ENCODE measurements at regions not wholly inside any gene's neighbourhood (a gene's known extent, or its start where the extent isn't known, plus 50 kb on each side); places are given as distances from the start of the nearest gene placed in this dataset.
"Not testable (repeated sequence)": the region's sequence is repeated elsewhere in the genome, so short reads cannot be mapped to it uniquely, and the experiment has no call there.

- no peak for DNase-seq (ENCODE audit: low read depth in 4 of 4, low spot score in 2 of 4)
These were observed 91.3 kb upstream of the ABI1 start for GRCh38 chr10:26952094-26952493.

- DNase-seq (ENCODE audit: low read depth in 4 of 4, low spot score in 2 of 4), result no peak
These were observed 90.9 kb upstream of the ABI1 start for GRCh38 chr10:26951650-26952049.

GRCh38 chr10:26950934-26951333, 90.2 kb upstream of the ABI1 start:
- DNase-seq (ENCODE audit: low read depth in 4 of 4, low spot score in 2 of 4), result no peak

- DNase-seq (ENCODE audit: low read depth in 4 of 4, low spot score in 2 of 4), result no peak
These were observed 85.5 kb upstream of the ABI1 start for GRCh38 chr10:26946102-26946811.

- DNase-seq (ENCODE audit: low read depth in 4 of 4, low spot score in 2 of 4), result no peak
These were observed 83.6 kb upstream of the ABI1 start for GRCh38 chr10:26944261-26944882.

- no peak for DNase-seq (ENCODE audit: low read depth in 4 of 4, low spot score in 2 of 4)
These were observed 79.2 kb upstream of the ABI1 start for GRCh38 chr10:26939962-26940354.

GRCh38 chr10:26939290-26939961, 78.7 kb upstream of the ABI1 start:
- DNase-seq (ENCODE audit: low read depth in 4 of 4, low spot score in 2 of 4), result no peak

- no peak for DNase-seq (ENCODE audit: low read depth in 4 of 4, low spot score in 2 of 4)
These were observed 77.8 kb upstream of the ABI1 start for GRCh38 chr10:26938578-26938977.

- DNase-seq (ENCODE audit: low read depth in 4 of 4, low spot score in 2 of 4), result no peak
These were observed 76.6 kb upstream of the ABI1 start for GRCh38 chr10:26937371-26937770.

- not testable (repeated sequence) for DNase-seq (ENCODE audit: low read depth in 4 of 4, low spot score in 2 of 4)
These were observed 73.4 kb upstream of the ABI1 start for GRCh38 chr10:26934190-26934589.

GRCh38 chr10:26932576-26932975, 71.8 kb upstream of the ABI1 start:
- DNase-seq (ENCODE audit: low read depth in 4 of 4, low spot score in 2 of 4), result no peak

GRCh38 chr10:26931223-26931622, 70.5 kb upstream of the ABI1 start:
- no peak for DNase-seq (ENCODE audit: low read depth in 4 of 4, low spot score in 2 of 4)

GRCh38 chr10:26922824-26923223, 62.1 kb upstream of the ABI1 start:
- not testable (repeated sequence) for DNase-seq (ENCODE audit: low read depth in 4 of 4, low spot score in 2 of 4)

- peak in 2 of 4 donors; percentile 2 to 11 for DNase-seq (ENCODE audit: low read depth in 4 of 4, low spot score in 2 of 4)
These were observed 58.5 kb upstream of the ABI1 start for GRCh38 chr10:26919156-26919860.

GRCh38 chr10:26914898-26915297, 54.1 kb upstream of the ABI1 start:
- DNase-seq (ENCODE audit: low read depth in 4 of 4, low spot score in 2 of 4), result no peak

- DNase-seq (ENCODE audit: low read depth in 4 of 4, low spot score in 2 of 4), result no peak
These were observed 51.2 kb upstream of the ABI1 start for GRCh38 chr10:26911811-26912461.

All from left renal cortex interstitium (tissue), 4 donors.